ENCODE measurements at regions not wholly inside any gene's neighbourhood (a gene's known extent, or its start where the extent isn't known, plus 50 kb on each side); places are given as distances from the start of the nearest gene placed in this dataset.
"Not testable (repeated sequence)": the region's sequence is repeated elsewhere in the genome, so short reads cannot be mapped to it uniquely, and the experiment has no call there.

- FAIRE-seq (no peak), DNase-seq (ENCODE audit: low read depth, low spot score) (no peak)
- dilution Hi-C loops (cut with MboI; ENCODE audit: extremely low pct_ligation_motif_present, low sequenced_read_pairs), result no loop called here
- Histone ChIP-seq H3K9ac (ENCODE audit: control insufficient read depth, extremely low read depth, insufficient read depth, low read length) (no peak overlapping the region), H3K4me3 (ENCODE audit: control insufficient read depth in 2 of 3, extremely low read depth in 1 of 3, insufficient read depth in 2 of 3, low read depth in 1 of 3, low read length in 3 of 3) (no peak overlapping the region), H3K27me3 (ENCODE audit: control insufficient read depth, extremely low read depth, insufficient read depth, low read length) (no peaks in the 10 kb centered on the region), H3K27ac (ENCODE audit: control insufficient read depth, insufficient read depth, low read length) (no peak overlapping the region), H3K36me3 (ENCODE audit: control insufficient read depth in 2 of 2, extremely low read depth in 1 of 2, insufficient read depth in 2 of 2, low read length in 2 of 2) (no peaks in the 10 kb centered on the region), H3K4me2 (ENCODE audit: control insufficient read depth, extremely low read depth, insufficient read depth, low read depth, low read length) (no peak overlapping the region), H3K9me3 (ENCODE audit: control insufficient read depth, low read depth, low read length) (no peaks in the 10 kb centered on the region), H3K4me1 (ENCODE audit: control insufficient read depth, extremely low read depth, insufficient read depth, low read length) (no peaks in the 10 kb centered on the region), H4K20me1 (ENCODE audit: control insufficient read depth, extremely low read depth, insufficient read depth, low read length) (no peaks in the 10 kb centered on the region), H2AFZ (ENCODE audit: control insufficient read depth, low read length) (no peak overlapping the region), H3K79me2 (ENCODE audit: control insufficient read depth, insufficient read depth, low read length) (no peaks in the 10 kb centered on the region), H3K9me1 (ENCODE audit: control insufficient read depth, extremely low read depth, insufficient read depth, low read length) (no peaks in the 10 kb centered on the region)
- TF ChIP-seq EZH2 (IDR thresholded peaks at IDR 0.05; ENCODE audit: low read length), result no peak
- no peak for TF ChIP-seq CTCF (optimal IDR thresholded peaks at IDR 0.05 in 1 of 3, IDR thresholded peaks at IDR 0.05 in 1 of 3, conservative IDR thresholded peaks at IDR 0.05 in 1 of 3; ENCODE audit: extremely low read depth in 1 of 3, insufficient read depth in 2 of 3, low read length in 3 of 3)
Observed at GRCh38 chr9:13911473-13911872, 402.5 kb downstream of the NFIB start.

- H3K27ac ChIP-seq (ENCODE audit: control insufficient read depth, insufficient read depth, low read length); H3K9me3 ChIP-seq (ENCODE audit: control insufficient read depth, low read depth, low read length); dilution Hi-C loops (cut with MboI; ENCODE audit: extremely low pct_ligation_motif_present, low sequenced_read_pairs); H3K9me1 ChIP-seq (ENCODE audit: control insufficient read depth, extremely low read depth, insufficient read depth, low read length); H3K4me3 ChIP-seq (ENCODE audit: control insufficient read depth in 2 of 3, extremely low read depth in 1 of 3, insufficient read depth in 2 of 3, low read depth in 1 of 3, low read length in 3 of 3); H4K20me1 ChIP-seq (ENCODE audit: control insufficient read depth, extremely low read depth, insufficient read depth, low read length); H3K9ac ChIP-seq (ENCODE audit: control insufficient read depth, extremely low read depth, insufficient read depth, low read length); H3K4me2 ChIP-seq (ENCODE audit: control insufficient read depth, extremely low read depth, insufficient read depth, low read depth, low read length); H3K27me3 ChIP-seq (ENCODE audit: control insufficient read depth, extremely low read depth, insufficient read depth, low read length); H2AFZ ChIP-seq (ENCODE audit: control insufficient read depth, low read length); H3K36me3 ChIP-seq (ENCODE audit: control insufficient read depth in 2 of 2, extremely low read depth in 1 of 2, insufficient read depth in 2 of 2, low read length in 2 of 2); DNase-seq (ENCODE audit: low read depth, low spot score); H3K79me2 ChIP-seq (ENCODE audit: control insufficient read depth, insufficient read depth, low read length); FAIRE-seq; H3K4me1 ChIP-seq (ENCODE audit: control insufficient read depth, extremely low read depth, insufficient read depth, low read length): not testable (repeated sequence)
Observed at GRCh38 chr9:13907842-13908241, 406.1 kb downstream of the NFIB start.

- no peak overlapping the region for H3K4me2 ChIP-seq (ENCODE audit: control insufficient read depth, extremely low read depth, insufficient read depth, low read depth, low read length)
- H3K4me1 ChIP-seq (ENCODE audit: control insufficient read depth, extremely low read depth, insufficient read depth, low read length), result peaks cover 20% of the 10 kb centered on the region
- TF ChIP-seq EZH2 (IDR thresholded peaks at IDR 0.05; ENCODE audit: low read length), result no peak
- TF ChIP-seq CTCF (optimal IDR thresholded peaks at IDR 0.05 in 1 of 3, IDR thresholded peaks at IDR 0.05 in 1 of 3, conservative IDR thresholded peaks at IDR 0.05 in 1 of 3; ENCODE audit: extremely low read depth in 1 of 3, insufficient read depth in 2 of 3, low read length in 3 of 3), result no peak
- no peaks in the 10 kb centered on the region for H4K20me1 ChIP-seq (ENCODE audit: control insufficient read depth, extremely low read depth, insufficient read depth, low read length)
- no peak overlapping the region for H3K9ac ChIP-seq (ENCODE audit: control insufficient read depth, extremely low read depth, insufficient read depth, low read length)
- DNase-seq (ENCODE audit: low read depth, low spot score) (no peak), FAIRE-seq (no peak)
- H3K4me3 ChIP-seq (ENCODE audit: control insufficient read depth in 2 of 3, extremely low read depth in 1 of 3, insufficient read depth in 2 of 3, low read depth in 1 of 3, low read length in 3 of 3), result no peak overlapping the region
- H3K36me3 ChIP-seq (ENCODE audit: control insufficient read depth in 2 of 2, extremely low read depth in 1 of 2, insufficient read depth in 2 of 2, low read length in 2 of 2), result no peaks in the 10 kb centered on the region
- no peaks in the 10 kb centered on the region for H3K9me3 ChIP-seq (ENCODE audit: control insufficient read depth, low read depth, low read length)
- H3K27ac ChIP-seq (ENCODE audit: control insufficient read depth, insufficient read depth, low read length), result no peak overlapping the region
- no peak overlapping the region for H2AFZ ChIP-seq (ENCODE audit: control insufficient read depth, low read length)
- no peaks in the 10 kb centered on the region for H3K27me3 ChIP-seq (ENCODE audit: control insufficient read depth, extremely low read depth, insufficient read depth, low read length)
- H3K9me1 ChIP-seq (ENCODE audit: control insufficient read depth, extremely low read depth, insufficient read depth, low read length), result no peaks in the 10 kb centered on the region
- H3K79me2 ChIP-seq (ENCODE audit: control insufficient read depth, insufficient read depth, low read length), result no peaks in the 10 kb centered on the region
- dilution Hi-C loops (cut with MboI; ENCODE audit: extremely low pct_ligation_motif_present, low sequenced_read_pairs), result no loop called here
Observed at GRCh38 chr9:13904746-13905145, 409.2 kb downstream of the NFIB start.

All from keratinocyte (primary cell).